ENCODE measurements at regions not wholly inside any gene's neighbourhood (a gene's known extent, or its start where the extent isn't known, plus 50 kb on each side); places are given as distances from the start of the nearest gene placed in this dataset.
"Not testable (repeated sequence)": the region's sequence is repeated elsewhere in the genome, so short reads cannot be mapped to it uniquely, and the experiment has no call there.

DNA sequence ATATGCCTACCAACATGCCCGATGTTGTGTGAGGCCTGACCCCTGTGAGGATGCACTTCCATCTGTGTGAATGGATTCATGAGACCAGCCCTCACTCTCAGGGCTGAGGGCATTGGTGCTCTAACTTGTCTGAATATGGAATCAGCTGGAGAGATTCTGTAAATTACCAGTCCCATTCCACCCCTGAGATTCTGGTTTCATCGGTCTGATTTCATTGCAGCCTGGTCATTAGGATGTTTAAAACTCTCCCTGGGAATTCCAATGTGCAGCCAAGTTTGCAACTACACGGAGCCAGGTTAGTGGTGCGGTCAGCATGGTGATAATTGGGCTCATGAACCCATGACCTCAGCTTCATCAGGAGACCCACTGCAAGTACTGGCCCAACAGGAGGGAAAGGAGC lies 51.4 kb upstream of the TP53BP2 start:
- TF ChIP-seq, protein P1, sequence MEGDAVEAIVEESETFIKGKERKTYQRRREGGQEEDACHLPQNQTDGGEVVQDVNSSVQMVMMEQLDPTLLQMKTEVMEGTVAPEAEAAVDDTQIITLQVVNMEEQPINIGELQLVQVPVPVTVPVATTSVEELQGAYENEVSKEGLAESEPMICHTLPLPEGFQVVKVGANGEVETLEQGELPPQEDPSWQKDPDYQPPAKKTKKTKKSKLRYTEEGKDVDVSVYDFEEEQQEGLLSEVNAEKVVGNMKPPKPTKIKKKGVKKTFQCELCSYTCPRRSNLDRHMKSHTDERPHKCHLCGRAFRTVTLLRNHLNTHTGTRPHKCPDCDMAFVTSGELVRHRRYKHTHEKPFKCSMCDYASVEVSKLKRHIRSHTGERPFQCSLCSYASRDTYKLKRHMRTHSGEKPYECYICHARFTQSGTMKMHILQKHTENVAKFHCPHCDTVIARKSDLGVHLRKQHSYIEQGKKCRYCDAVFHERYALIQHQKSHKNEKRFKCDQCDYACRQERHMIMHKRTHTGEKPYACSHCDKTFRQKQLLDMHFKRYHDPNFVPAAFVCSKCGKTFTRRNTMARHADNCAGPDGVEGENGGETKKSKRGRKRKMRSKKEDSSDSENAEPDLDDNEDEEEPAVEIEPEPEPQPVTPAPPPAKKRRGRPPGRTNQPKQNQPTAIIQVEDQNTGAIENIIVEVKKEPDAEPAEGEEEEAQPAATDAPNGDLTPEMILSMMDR (IDR thresholded peaks at IDR 0.05; ENCODE audit: extremely low read depth in 1 of 2, insufficient read depth in 1 of 2, low read depth in 1 of 2, low read length in 2 of 2), result not testable (repeated sequence)
- TF ChIP-seq POLR2A (IDR thresholded peaks at IDR 0.05; ENCODE audit: low read depth, low read length); POLR2AphosphoS5 (IDR thresholded peaks at IDR 0.05; ENCODE audit: insufficient read depth, low read depth, low read length); EZH2 (IDR thresholded peaks at IDR 0.05; ENCODE audit: borderline replicate concordance, low read depth, low read length, severe bottlenecking); GATA2 (IDR thresholded peaks at IDR 0.05; ENCODE audit: insufficient read depth, insufficient read length, low read depth, low read length): not testable (repeated sequence)
- TF ChIP-seq, protein P2, sequence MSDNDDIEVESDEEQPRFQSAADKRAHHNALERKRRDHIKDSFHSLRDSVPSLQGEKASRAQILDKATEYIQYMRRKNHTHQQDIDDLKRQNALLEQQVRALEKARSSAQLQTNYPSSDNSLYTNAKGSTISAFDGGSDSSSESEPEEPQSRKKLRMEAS (IDR thresholded peaks at IDR 0.05; ENCODE audit: insufficient read depth, insufficient read length), result not testable (repeated sequence)
